ENCODE measurements at regions not wholly inside any gene's neighbourhood (a gene's known extent, or its start where the extent isn't known, plus 50 kb on each side); places are given as distances from the start of the nearest gene placed in this dataset.

DNA sequence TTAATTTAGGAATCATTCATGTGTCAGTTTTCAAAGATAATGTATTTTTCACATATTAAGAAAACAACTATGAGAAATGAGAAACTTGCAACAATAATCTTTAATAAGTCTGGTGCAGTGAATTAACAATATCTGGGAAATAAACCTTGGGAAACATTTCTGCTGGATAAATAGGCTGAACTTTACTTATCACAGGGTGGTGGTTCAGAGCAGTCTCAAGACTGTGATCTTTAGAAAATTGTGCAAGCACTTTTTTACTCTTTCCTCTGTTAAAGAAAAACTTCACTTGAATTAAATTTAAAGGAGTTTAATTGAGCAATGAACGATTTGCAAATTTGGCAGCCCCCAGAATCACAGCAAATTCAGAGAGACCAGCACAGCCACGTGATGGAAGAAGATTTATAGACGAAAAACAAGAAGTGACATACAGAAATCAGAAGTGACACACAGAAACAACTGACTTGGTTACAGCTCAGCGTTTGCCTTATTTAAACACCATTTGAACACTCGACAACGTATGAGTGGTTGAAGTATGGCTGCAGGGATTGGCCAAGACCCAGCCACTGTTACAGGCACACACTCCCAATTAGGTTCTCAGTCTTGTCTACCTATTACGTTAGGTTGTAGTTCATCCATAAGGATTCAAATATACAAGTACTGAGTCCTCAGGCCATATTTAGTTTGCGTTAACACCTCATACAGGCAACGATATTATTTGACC lies 631.9 kb downstream of the SLCO4C1 start:
- DNase-seq (ENCODE audit: low spot score), result no peak
- in situ Hi-C loops (cut with MboI; ENCODE audit: low sequenced_read_pairs, unreplicated experiment), result no loop called here
- TF ChIP-seq, protein P1, sequence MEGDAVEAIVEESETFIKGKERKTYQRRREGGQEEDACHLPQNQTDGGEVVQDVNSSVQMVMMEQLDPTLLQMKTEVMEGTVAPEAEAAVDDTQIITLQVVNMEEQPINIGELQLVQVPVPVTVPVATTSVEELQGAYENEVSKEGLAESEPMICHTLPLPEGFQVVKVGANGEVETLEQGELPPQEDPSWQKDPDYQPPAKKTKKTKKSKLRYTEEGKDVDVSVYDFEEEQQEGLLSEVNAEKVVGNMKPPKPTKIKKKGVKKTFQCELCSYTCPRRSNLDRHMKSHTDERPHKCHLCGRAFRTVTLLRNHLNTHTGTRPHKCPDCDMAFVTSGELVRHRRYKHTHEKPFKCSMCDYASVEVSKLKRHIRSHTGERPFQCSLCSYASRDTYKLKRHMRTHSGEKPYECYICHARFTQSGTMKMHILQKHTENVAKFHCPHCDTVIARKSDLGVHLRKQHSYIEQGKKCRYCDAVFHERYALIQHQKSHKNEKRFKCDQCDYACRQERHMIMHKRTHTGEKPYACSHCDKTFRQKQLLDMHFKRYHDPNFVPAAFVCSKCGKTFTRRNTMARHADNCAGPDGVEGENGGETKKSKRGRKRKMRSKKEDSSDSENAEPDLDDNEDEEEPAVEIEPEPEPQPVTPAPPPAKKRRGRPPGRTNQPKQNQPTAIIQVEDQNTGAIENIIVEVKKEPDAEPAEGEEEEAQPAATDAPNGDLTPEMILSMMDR (IDR thresholded peaks at IDR 0.05; ENCODE audit: borderline replicate concordance, control extremely low read depth, extremely low read depth, insufficient read depth, missing control alignments), result no peak

DNA sequence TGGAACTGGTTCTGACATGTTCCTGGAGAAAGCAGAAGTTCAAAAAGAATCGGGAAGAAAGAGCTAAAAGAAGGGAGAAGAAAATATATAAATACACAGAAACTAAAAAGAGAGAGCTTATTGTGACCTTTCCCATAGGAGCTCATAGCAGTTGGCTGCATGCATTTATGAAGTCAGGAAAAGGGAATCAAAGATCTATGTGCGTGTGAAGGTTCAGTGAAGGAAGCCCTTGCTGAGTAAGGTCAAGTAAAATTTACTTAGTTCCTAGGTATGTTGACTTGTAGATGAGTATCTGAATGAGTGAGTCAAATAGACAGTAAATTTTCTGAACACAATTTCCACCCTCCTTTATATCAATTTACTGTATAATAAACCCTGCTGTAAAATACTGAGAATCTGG lies 632.5 kb downstream of the SLCO4C1 start:
- no peak for DNase-seq (ENCODE audit: low spot score)
- in situ Hi-C loops (cut with MboI; ENCODE audit: low sequenced_read_pairs, unreplicated experiment), result no loop called here
- TF ChIP-seq, protein P1 (IDR thresholded peaks at IDR 0.05; ENCODE audit: borderline replicate concordance, control extremely low read depth, extremely low read depth, insufficient read depth, missing control alignments), result no peak

DNA sequence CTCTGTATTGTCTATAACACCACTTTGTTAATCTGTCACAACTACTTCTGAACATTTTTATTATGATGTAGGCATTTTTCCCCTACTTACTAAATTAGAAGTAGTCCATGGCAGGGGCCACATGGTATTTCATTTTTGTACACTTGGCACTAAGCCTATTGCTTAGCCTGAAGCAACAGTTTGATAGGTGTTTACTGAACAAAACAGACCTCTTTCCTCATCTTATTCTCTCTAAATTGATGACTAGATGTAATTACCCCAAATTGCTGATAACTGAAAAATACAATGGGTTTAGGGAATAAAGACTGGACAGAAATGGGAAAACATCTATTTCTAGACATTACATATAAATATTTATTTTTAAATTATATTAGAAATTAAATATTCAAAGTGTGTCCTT lies 633.8 kb downstream of the SLCO4C1 start:
- in situ Hi-C loops (cut with MboI; ENCODE audit: low sequenced_read_pairs, unreplicated experiment), result no loop called here
- TF ChIP-seq, protein P1 (IDR thresholded peaks at IDR 0.05; ENCODE audit: borderline replicate concordance, control extremely low read depth, extremely low read depth, insufficient read depth, missing control alignments), result no peak
- no peak for DNase-seq (ENCODE audit: low spot score)

DNA sequence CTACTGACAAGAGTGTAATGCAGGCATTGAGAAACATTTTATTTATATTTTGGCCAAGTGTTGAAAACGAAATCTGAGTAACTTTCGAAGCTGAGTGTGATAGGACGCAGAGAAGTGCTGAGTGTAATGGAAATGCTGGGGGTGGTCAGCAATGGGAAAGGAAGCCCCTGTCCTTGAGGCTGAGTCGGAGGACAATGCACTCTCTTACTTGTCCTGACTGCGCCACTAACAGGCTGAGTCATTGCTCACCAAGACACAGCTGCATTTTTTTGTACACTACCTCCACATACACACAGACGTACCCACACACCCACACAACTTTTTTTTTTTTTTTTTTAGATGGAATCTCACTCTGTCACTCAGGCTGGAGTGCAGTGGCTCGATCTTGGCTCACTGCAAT lies 637.7 kb downstream of the SLCO4C1 start:
- DNase-seq (ENCODE audit: low spot score), result no peak
- TF ChIP-seq, protein P1 (IDR thresholded peaks at IDR 0.05; ENCODE audit: borderline replicate concordance, control extremely low read depth, extremely low read depth, insufficient read depth, missing control alignments), result no peak
- in situ Hi-C loops (cut with MboI; ENCODE audit: low sequenced_read_pairs, unreplicated experiment), result no loop called here

DNA sequence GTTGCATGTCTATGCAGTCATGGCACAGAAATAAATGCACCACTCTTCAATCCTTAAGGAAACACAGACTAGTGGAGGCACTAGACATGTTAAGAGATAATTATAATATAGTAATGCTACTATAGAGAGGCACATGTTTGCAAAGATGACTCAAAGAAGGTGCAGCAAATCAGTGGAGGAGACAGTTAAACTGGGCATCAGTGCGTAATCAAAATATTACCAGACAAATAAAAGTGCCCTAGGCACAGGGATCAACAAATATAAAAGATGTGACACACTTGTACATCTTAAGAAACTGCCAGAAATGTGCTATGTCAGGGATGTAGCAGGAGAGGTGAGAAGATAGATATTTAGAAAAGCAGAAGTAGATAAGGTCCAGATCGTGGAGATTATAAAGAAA lies 642.1 kb downstream of the SLCO4C1 start:
- in situ Hi-C loops (cut with MboI; ENCODE audit: low sequenced_read_pairs, unreplicated experiment), result no loop called here
- TF ChIP-seq, protein P1 (IDR thresholded peaks at IDR 0.05; ENCODE audit: borderline replicate concordance, control extremely low read depth, extremely low read depth, insufficient read depth, missing control alignments), result no peak
- no peak for DNase-seq (ENCODE audit: low spot score)

DNA sequence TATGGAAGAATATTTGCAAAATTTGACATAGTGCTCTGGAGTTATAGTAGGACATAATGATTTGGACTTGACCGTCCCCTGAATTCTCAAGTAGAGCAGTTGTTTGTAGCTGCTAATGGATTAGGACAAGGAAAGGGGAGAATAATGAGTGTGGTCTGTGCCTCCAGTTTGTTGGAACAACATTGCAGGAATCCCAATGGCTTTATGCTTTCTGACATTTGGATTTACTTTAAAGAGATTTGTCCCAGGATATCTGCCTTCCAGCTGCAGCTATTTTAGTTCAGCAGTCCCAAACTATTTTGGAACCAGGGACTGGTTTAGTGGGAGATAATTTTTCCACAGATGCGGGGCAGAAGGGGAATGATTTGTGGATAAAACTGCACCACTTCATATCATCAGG lies 648.2 kb downstream of the SLCO4C1 start:
- TF ChIP-seq, protein P1 (IDR thresholded peaks at IDR 0.05; ENCODE audit: borderline replicate concordance, control extremely low read depth, extremely low read depth, insufficient read depth, missing control alignments), result no peak
- in situ Hi-C loops (cut with MboI; ENCODE audit: low sequenced_read_pairs, unreplicated experiment), result no loop called here
- no peak for DNase-seq (ENCODE audit: low spot score)
